Mesendoderm (in vitro differentiated cells): ENCODE measurements at regions not wholly inside any gene's neighbourhood (a gene's known extent, or its start where the extent isn't known, plus 50 kb on each side); places are given as distances from the start of the nearest gene placed in this dataset.
"Not testable (repeated sequence)": the region's sequence is repeated elsewhere in the genome, so short reads cannot be mapped to it uniquely, and the experiment has no call there.

Experiments used
- DNase-seq: peaks from one replicate; pipeline ENCODE4 v3.0.0; 2013
- H2AK5ac ChIP-seq: 2 replicates; pipeline ENCODE4 v1.6.1; 2013; ENCODE audit warnings: low read length, inconsistent platforms
- H2BK120ac ChIP-seq: 2 replicates; pipeline ENCODE4 v1.6.1; 2013; ENCODE audit warnings: low read depth, mild to moderate bottlenecking, low read length, moderate library complexity, mixed read lengths
- H2BK15ac ChIP-seq: replicated peaks from 2 replicates; pipeline ENCODE4 v1.6.1; 2013; ENCODE audit warnings: low read depth, mild to moderate bottlenecking, moderate library complexity
- H2BK5ac ChIP-seq: 2 replicates; pipeline ENCODE4 v1.6.1; 2013; ENCODE audit warnings: low read length, inconsistent platforms
- H3K18ac ChIP-seq: 2 replicates; pipeline ENCODE4 v1.6.1; 2013; ENCODE audit warnings: mild to moderate bottlenecking, low read length, mixed read lengths
- H3K23ac ChIP-seq: one replicate; pipeline ENCODE4 v1.6.1; 2013; ENCODE audit warnings: low read length
- H3K27ac ChIP-seq: 2 replicates; pipeline ENCODE4 v1.5.1; 2013; ENCODE audit warnings: low read depth, mild to moderate bottlenecking, inconsistent platforms, low read length, moderate library complexity
- H3K27me3 ChIP-seq: 2 replicates; pipeline ENCODE4 v1.6.1; 2013; ENCODE audit warnings: low read length, control low read depth, mild to moderate bottlenecking, inconsistent platforms; ENCODE audit not compliant: insufficient read depth, poor library complexity
- H3K36me3 ChIP-seq: 2 replicates; pipeline ENCODE4 v1.6.1; 2013; ENCODE audit warnings: low read length, inconsistent platforms; ENCODE audit not compliant: control insufficient read depth, insufficient read depth
- H3K4ac ChIP-seq: one replicate; pipeline ENCODE4 v1.6.1; 2013; ENCODE audit warnings: low read depth, mild to moderate bottlenecking, low read length, moderate library complexity
- H3K4me1 ChIP-seq: 2 replicates; pipeline ENCODE4 v1.6.1; 2013; ENCODE audit warnings: low read depth, low read length, inconsistent platforms; ENCODE audit not compliant: control insufficient read depth
- H3K4me2 ChIP-seq: 2 replicates; pipeline ENCODE4 v1.6.1; 2013; ENCODE audit warnings: low read length
- H3K4me3 ChIP-seq: 2 replicates; pipeline ENCODE4 v1.5.1; 2013; ENCODE audit warnings: mild to moderate bottlenecking, low read length
- H3K56ac ChIP-seq: one replicate; pipeline ENCODE4 v1.6.1; 2013; ENCODE audit warnings: low read length
- H3K79me1 ChIP-seq: 2 replicates; pipeline ENCODE4 v1.6.1; 2013; ENCODE audit warnings: low read length, inconsistent platforms
- H3K79me2 ChIP-seq: 2 replicates; pipeline ENCODE4 v1.6.1; 2013; ENCODE audit warnings: mild to moderate bottlenecking, low read length; ENCODE audit not compliant: control insufficient read depth, insufficient read depth
- H3K9ac ChIP-seq: 2 replicates; pipeline ENCODE4 v1.6.1; 2013; ENCODE audit warnings: low read length, inconsistent platforms
- H4K5ac ChIP-seq: one replicate; pipeline ENCODE4 v1.6.1; 2013; ENCODE audit warnings: low read length
- H4K8ac ChIP-seq: one replicate; pipeline ENCODE4 v1.6.1; 2013; ENCODE audit warnings: low read depth, mild to moderate bottlenecking, control low read depth, low read length, moderate library complexity
- WGBS: extraction: QIAGEN DNeasy Blood & Tissue Kit; methylation state at CpG from one replicate; pipeline ENCODE4 v1.1.7; 2013; ENCODE audit warnings: low lambda C conversion rate, missing lambda C conversion rate; ENCODE audit not compliant: insufficient coverage; ENCODE audit errors: extremely low coverage; 5-methylcytosine and 5-hydroxymethylcytosine counted together

DNA sequence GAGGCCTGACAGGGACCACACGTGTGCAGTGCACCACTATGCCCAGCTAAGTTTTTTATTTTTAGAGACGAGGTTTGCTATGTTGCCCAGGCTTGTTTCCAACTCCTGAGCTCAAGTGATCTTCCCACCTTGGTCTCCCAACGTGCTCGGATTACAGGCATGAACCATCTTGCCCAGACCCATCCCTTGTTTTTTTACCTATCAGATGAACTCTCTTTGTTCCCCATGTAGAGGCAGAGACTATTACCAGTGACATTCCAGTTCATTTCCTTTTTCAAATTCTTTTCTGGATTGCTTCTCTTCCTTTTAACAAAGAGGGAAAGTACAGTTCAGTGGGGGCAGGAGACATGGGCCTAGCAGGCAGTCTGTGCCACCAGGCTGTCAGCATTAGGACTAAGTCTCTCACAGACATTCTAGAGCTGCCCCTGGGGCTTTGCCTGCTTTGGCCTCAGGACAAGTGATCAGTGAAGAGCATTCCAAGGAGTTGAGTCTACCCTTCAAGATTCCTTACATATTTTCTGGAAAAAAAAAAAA lies 103.5 kb upstream of the SLC7A14 start:
- Histone ChIP-seq H3K4me3 (no peak overlapping the region), H2BK120ac (no peak overlapping the region), H3K23ac (no peak overlapping the region), H3K18ac (peak overlapping the region; percentile 43), H3K27ac (peak overlapping the region; percentile 60), H3K9ac (no peak overlapping the region), H2BK15ac (no peak overlapping the region), H3K4ac (peak overlapping the region; percentile 28), H3K79me2 (no peaks in the 10 kb centered on the region), H3K79me1 (no peaks in the 10 kb centered on the region), H3K4me1 (peaks cover 2% of the 10 kb centered on the region), H4K8ac (no peak overlapping the region), H4K5ac (no peak overlapping the region), H3K27me3 (no peaks in the 10 kb centered on the region), H3K36me3 (no peaks in the 10 kb centered on the region), H2BK5ac (peak overlapping the region; percentile 85), H2AK5ac (no peak overlapping the region), H3K4me2 (no peak overlapping the region), H3K56ac (peak overlapping the region; percentile 65)
- no CpG with 5 or more reads among the region's 4 CpGs for WGBS
- peak; percentile 98 for DNase-seq

- H3K23ac ChIP-seq, H3K4me2 ChIP-seq, H3K79me2 ChIP-seq, H3K36me3 ChIP-seq, H2AK5ac ChIP-seq, H2BK5ac ChIP-seq, H3K9ac ChIP-seq, H3K4ac ChIP-seq, H3K4me3 ChIP-seq, H3K79me1 ChIP-seq, H4K8ac ChIP-seq, H3K27me3 ChIP-seq, H3K4me1 ChIP-seq, DNase-seq, H2BK15ac ChIP-seq, H3K56ac ChIP-seq, H4K5ac ChIP-seq, H3K27ac ChIP-seq: not testable (repeated sequence)
- Histone ChIP-seq H3K18ac (peak overlapping the region; percentile 71), H2BK120ac (peak overlapping the region; percentile 23)
- WGBS = no CpG with 5 or more reads among the region's 4 CpGs
Observed at GRCh38 chr3:170688222-170688621, 102.3 kb upstream of the SLC7A14 start.

DNA sequence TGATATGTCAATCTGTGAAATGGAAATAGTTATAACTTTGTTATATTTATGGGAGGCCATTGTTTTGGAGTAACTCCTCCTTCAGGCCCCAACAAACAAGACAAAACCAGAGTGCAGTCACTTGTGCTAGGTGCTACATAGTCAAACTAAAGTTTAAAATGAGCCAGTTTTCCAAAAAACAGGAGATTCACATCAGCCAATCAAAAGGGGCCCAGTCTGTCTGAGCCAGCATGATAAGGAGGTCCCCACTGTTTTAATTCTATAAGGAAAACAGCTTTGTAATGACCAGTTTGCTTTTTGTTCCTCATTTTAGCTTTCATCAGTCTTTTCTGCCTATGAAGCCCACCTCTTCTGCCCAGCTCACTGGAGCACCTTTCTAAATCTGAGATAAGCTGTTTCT lies 94.7 kb upstream of the SLC7A14 start:
- DNase-seq = no peak
- Histone ChIP-seq H2AK5ac (no peak overlapping the region), H2BK120ac (peak overlapping the region; percentile 61), H2BK5ac (no peak overlapping the region), H3K27ac (no peak overlapping the region), H3K79me2 (no peaks in the 10 kb centered on the region), H3K4ac (no peak overlapping the region), H3K18ac (peak overlapping the region; percentile 60), H3K56ac (no peak overlapping the region), H2BK15ac (peak overlapping the region; percentile 64), H4K5ac (no peak overlapping the region), H3K4me1 (no peaks in the 10 kb centered on the region), H3K27me3 (no peaks in the 10 kb centered on the region), H3K4me3 (no peak overlapping the region), H3K36me3 (no peaks in the 10 kb centered on the region), H3K23ac (no peak overlapping the region), H4K8ac (no peak overlapping the region), H3K79me1 (no peaks in the 10 kb centered on the region), H3K4me2 (no peak overlapping the region), H3K9ac (no peak overlapping the region)

GRCh38 chr3:170679190-170679589 lies 93.3 kb upstream of the SLC7A14 start:
- H3K79me2 ChIP-seq = no peaks in the 10 kb centered on the region

DNA sequence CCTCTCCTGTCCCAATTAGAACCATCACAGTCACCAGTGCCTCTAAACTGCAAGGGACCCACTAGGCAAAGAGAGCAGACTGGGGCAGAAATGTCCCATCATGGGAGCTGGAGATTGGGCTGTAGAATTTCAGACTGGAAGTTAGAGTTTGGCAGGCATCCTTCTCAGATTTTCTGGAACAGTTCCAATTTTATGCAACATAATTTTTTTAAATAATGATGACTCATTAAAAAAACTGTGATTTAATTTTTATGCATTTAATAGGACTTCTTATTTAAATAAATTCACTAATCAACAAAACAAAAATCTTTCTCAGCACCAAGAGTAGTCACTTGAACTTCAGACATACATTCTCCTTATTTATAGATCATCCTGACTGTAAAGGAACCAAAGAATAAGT lies 84.6 kb upstream of the SLC7A14 start:
- Histone ChIP-seq H3K56ac (no peak overlapping the region), H3K4ac (no peak overlapping the region), H3K23ac (no peak overlapping the region), H3K79me1 (no peaks in the 10 kb centered on the region), H4K8ac (no peak overlapping the region), H3K4me1 (peaks cover 3% of the 10 kb centered on the region), H3K36me3 (no peaks in the 10 kb centered on the region), H2BK5ac (no peak overlapping the region), H3K4me3 (no peak overlapping the region), H2AK5ac (peak overlapping the region; percentile 24), H2BK15ac (no peak overlapping the region), H3K9ac (no peak overlapping the region), H3K27me3 (no peaks in the 10 kb centered on the region), H3K79me2 (no peaks in the 10 kb centered on the region), H2BK120ac (no peak overlapping the region), H4K5ac (no peak overlapping the region), H3K4me2 (no peak overlapping the region), H3K18ac (no peak overlapping the region), H3K27ac (no peak overlapping the region)
- no peak for DNase-seq

More at GRCh38 chr3:170679190-170679589, 93.3 kb upstream of the SLC7A14 start:
- Histone ChIP-seq H3K27me3 (no peaks in the 10 kb centered on the region), H3K9ac (no peak overlapping the region), H2AK5ac (no peak overlapping the region), H2BK120ac (no peak overlapping the region), H3K36me3 (no peaks in the 10 kb centered on the region), H4K8ac (no peak overlapping the region), H3K4me3 (no peak overlapping the region), H3K4ac (no peak overlapping the region), H3K4me2 (no peak overlapping the region), H3K18ac (no peak overlapping the region), H2BK5ac (no peak overlapping the region), H3K27ac (no peak overlapping the region), H3K79me1 (no peaks in the 10 kb centered on the region), H3K4me1 (no peaks in the 10 kb centered on the region), H4K5ac (no peak overlapping the region), H2BK15ac (no peak overlapping the region), H3K56ac (no peak overlapping the region), H3K23ac (no peak overlapping the region)
- no CpG with 5 or more reads among the region's 3 CpGs for WGBS
- DNase-seq = no peak

DNA sequence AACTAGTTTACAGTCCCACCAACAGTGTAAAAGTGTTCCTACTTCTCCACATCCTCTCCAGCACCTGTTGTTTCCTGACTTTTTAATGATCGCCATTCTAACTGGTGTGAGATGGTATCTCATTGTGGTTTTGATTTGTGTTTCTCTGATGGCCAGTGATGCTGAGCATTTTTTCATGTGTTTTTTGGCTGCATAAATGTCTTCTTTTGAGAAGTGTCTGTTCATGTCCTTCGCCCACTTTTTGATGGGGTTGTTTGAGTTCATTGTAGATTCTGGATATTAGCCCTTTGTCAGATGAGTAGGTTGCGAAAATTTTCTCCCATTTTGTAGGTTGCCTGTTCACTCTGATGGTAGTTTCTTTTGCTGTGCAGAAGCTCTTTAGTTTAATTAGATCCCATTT lies 77.1 kb upstream of the SLC7A14 start:
- not testable (repeated sequence) for H3K18ac ChIP-seq, H3K4me2 ChIP-seq, H3K56ac ChIP-seq, H3K23ac ChIP-seq, H3K4me1 ChIP-seq, H3K4ac ChIP-seq, H2BK15ac ChIP-seq, H3K36me3 ChIP-seq, H2AK5ac ChIP-seq, H2BK5ac ChIP-seq, H4K8ac ChIP-seq, H3K79me2 ChIP-seq, H2BK120ac ChIP-seq, DNase-seq, H3K9ac ChIP-seq, H3K4me3 ChIP-seq, H3K27ac ChIP-seq, H4K5ac ChIP-seq, H3K79me1 ChIP-seq, H3K27me3 ChIP-seq
- WGBS = no CpG with 5 or more reads among the region's 3 CpGs
